HG03066 (cell line): ENCODE measurements at regions not wholly inside any gene's neighbourhood (a gene's known extent, or its start where the extent isn't known, plus 50 kb on each side); places are given as distances from the start of the nearest gene placed in this dataset.
A peak's percentile ranks its signal among the peaks of the same experiment; 100 is the strongest.
"Not testable (repeated sequence)": the region's sequence is repeated elsewhere in the genome, so short reads cannot be mapped to it uniquely, and the experiment has no call there.

Experiments
- ATAC-seq: cut with Tn5 transposase; IDR thresholded peaks from one replicate; pipeline ENCODE4 v1.9.1; 2021; ENCODE audit warnings: low read depth; ENCODE audit not compliant: unreplicated experiment

GRCh38 chr4:134544303-134544770 is 342.7 kb upstream of the PABPC4L start:
- no peak for ATAC-seq

- no peak for ATAC-seq
These were observed 339.0 kb upstream of the PABPC4L start for GRCh38 chr4:134540588-134540987.

- ATAC-seq: no peak
These were observed 338.2 kb upstream of the PABPC4L start for GRCh38 chr4:134539729-134540231.

- no peak for ATAC-seq
These were observed 336.1 kb upstream of the PABPC4L start for GRCh38 chr4:134537701-134538100.

- peak; percentile 76 for ATAC-seq
These were observed 331.5 kb upstream of the PABPC4L start for GRCh38 chr4:134533068-134533467.

GRCh38 chr4:134531013-134531412 is 329.4 kb upstream of the PABPC4L start:
- no peak for ATAC-seq

- no peak for ATAC-seq
These were observed 328.0 kb upstream of the PABPC4L start for GRCh38 chr4:134529629-134530028.

- no peak for ATAC-seq
These were observed 317.1 kb upstream of the PABPC4L start for GRCh38 chr4:134518574-134519217.

GRCh38 chr4:134510544-134510943 is 309.0 kb upstream of the PABPC4L start:
- no peak for ATAC-seq

GRCh38 chr4:134505511-134505910 is 303.9 kb upstream of the PABPC4L start:
- no peak for ATAC-seq

GRCh38 chr4:134501973-134502643 is 300.5 kb upstream of the PABPC4L start:
- no peak for ATAC-seq

- ATAC-seq: not testable (repeated sequence)
These were observed 299.9 kb upstream of the PABPC4L start for GRCh38 chr4:134501488-134501887.

- ATAC-seq: no peak
These were observed 297.5 kb upstream of the PABPC4L start for GRCh38 chr4:134499074-134499473.

- no peak for ATAC-seq
These were observed 289.3 kb upstream of the PABPC4L start for GRCh38 chr4:134490863-134491262.

- ATAC-seq: not testable (repeated sequence)
These were observed 281.9 kb upstream of the PABPC4L start for GRCh38 chr4:134483514-134483913.

- no peak for ATAC-seq
These were observed 270.0 kb upstream of the PABPC4L start for GRCh38 chr4:134471569-134471968.

- no peak for ATAC-seq
These were observed 269.0 kb upstream of the PABPC4L start for GRCh38 chr4:134470544-134470943.

GRCh38 chr4:134465417-134465816 is 263.8 kb upstream of the PABPC4L start:
- ATAC-seq: no peak

- no peak for ATAC-seq
These were observed 262.2 kb upstream of the PABPC4L start for GRCh38 chr4:134463771-134464170.

- ATAC-seq: no peak
These were observed 225.2 kb upstream of the PABPC4L start for GRCh38 chr4:134426821-134427220.

- ATAC-seq: no peak
These were observed 224.2 kb upstream of the PABPC4L start for GRCh38 chr4:134425756-134426155.

- ATAC-seq: no peak
These were observed 221.2 kb upstream of the PABPC4L start for GRCh38 chr4:134422776-134423175.
